ENCODE measurements at regions not wholly inside any gene's neighbourhood (a gene's known extent, or its start where the extent isn't known, plus 50 kb on each side); places are given as distances from the start of the nearest gene placed in this dataset.
A peak's percentile ranks its signal among the peaks of the same experiment; 100 is the strongest.

DNA sequence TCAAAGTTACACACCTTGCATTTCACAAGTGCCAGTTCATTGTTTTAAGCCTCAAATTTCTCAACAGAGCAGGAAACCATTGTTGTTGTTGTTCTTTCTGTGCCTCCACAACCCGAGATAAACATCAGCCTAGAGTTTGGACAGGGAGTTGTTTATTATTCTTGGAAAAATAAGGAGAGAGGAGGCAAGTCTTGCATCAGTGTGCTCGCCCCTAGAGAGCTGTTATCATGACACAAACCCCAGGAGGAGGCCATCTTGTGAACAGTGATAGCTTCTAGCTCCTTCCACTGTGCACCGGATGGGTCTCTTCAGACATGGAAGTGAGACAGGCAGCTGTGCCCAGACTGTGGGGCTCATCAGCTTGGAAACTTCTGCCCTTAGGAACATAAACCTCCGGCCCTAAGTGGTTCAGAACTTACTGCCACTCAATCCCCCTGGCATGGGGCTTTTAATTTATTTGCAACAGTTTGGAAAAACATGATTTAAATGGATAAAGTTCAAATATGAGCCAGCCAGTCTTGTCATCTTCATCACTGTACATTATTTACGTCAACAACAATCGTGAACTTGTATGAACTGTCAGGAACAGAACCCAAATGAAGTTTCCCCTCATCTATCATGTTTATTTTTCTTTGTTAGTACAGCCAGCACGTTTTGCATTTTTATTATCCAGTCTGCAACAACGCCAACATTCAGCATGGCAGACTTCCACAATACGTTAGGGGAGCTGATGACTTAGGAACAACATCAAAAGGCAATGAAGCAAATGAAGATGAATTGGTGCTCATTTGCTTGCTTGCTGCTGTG, 181.7 kb upstream of the S1PR3 start:
- Histone ChIP-seq H2BK12ac (ENCODE audit: low read length) (peak overlapping the region; percentile 42), H3K4me3 (ENCODE audit: low read depth, low read length) (no peak overlapping the region), H4K8ac (ENCODE audit: low read depth, low read length) (no peak overlapping the region), H3K4me1 (ENCODE audit: control insufficient read depth in 1 of 2, insufficient read depth in 2 of 2, low read length in 2 of 2) (peaks cover 8 to 12% of the 10 kb centered on the region in 2 experiments), H3K4ac (ENCODE audit: low read depth, low read length) (no peak overlapping the region), H3K36me3 (ENCODE audit: control insufficient read depth in 1 of 2, insufficient read depth in 2 of 2, low read length in 2 of 2) (no peaks in the 10 kb centered on the region), H3K79me1 (ENCODE audit: low read length) (peaks cover 4% of the 10 kb centered on the region), H3K79me2 (ENCODE audit: control insufficient read depth, insufficient read depth, low read length, poor library complexity) (no peaks in the 10 kb centered on the region), H3K27me3 (ENCODE audit: insufficient read depth, low read length) (no peaks in the 10 kb centered on the region), H3K9ac (ENCODE audit: low read length) (no peak overlapping the region), H3K9me3 (ENCODE audit: insufficient read depth, low read depth, low read length) (no peaks in the 10 kb centered on the region), H4K91ac (ENCODE audit: low read depth, low read length) (no peak overlapping the region), H4K12ac (ENCODE audit: low read depth, low read length) (no peak overlapping the region), H3K18ac (ENCODE audit: low read length) (no peak overlapping the region), H2BK5ac (ENCODE audit: low read depth, low read length, poor library complexity) (no peak overlapping the region), H3K14ac (ENCODE audit: low read length) (peak overlapping the region; percentile 28), H2BK120ac (ENCODE audit: insufficient read depth, low read length, poor library complexity) (peak overlapping the region; percentile 72), H3K27ac (ENCODE audit: low read depth, low read length) (no peak overlapping the region), H3K23ac (ENCODE audit: low read length) (no peak overlapping the region), H2AFZ (ENCODE audit: insufficient read depth, low read length, poor library complexity) (no peak overlapping the region), H3K4me2 (ENCODE audit: low read length) (no peak overlapping the region), H2AK5ac (ENCODE audit: low read length) (peak overlapping the region; percentile 51)
- no CpG with 5 or more reads among the region's 9 CpGs for WGBS (ENCODE audit: extremely low coverage, insufficient coverage, insufficient read length)
- no peak for DNase-seq

DNA sequence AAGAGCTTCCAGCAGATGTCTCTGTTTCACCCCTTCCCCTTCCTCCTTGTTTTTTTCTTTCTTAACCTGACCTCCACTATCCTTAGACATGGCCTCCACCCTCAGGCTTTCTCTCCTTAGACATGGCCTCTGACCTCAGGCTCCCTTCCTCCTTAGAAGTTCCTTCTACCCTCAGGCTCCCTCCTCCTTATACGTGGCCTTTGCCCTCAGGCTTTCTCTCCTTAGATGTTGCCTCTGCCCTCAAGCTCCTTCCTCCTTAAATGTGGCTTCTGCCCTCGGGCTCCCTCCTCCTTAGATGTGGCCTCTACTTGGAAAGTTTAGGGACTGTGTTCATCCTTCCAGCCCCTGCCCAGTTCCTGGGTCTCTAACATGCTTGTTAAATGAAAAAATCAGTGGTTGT, 180.4 kb upstream of the S1PR3 start:
- H3K4me3 ChIP-seq (ENCODE audit: low read depth, low read length): no peak overlapping the region

DNA sequence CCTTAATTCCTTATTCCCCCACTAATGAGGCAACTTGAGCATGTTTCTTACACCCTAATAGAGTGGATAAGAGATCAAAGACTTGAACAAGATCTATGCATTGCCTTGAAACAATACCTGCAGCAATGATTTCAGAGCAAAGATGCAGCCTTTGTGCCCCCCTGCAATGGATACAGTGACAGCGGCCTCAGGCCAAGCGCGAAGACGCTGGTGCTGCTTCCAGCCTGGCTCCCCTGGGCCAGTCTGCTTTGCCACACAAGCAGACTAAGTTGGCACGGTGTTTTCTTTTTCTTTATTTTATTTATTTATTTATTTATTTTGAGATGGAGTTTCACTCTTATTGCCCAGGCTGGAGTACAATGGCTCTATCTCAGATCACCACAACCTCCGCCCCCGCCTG, 179.8 kb upstream of the S1PR3 start:
- Histone ChIP-seq H3K14ac (ENCODE audit: low read length) (no peak overlapping the region), H3K9me3 (ENCODE audit: insufficient read depth, low read depth, low read length) (no peaks in the 10 kb centered on the region), H2AK5ac (ENCODE audit: low read length) (no peak overlapping the region), H4K8ac (ENCODE audit: low read depth, low read length) (no peak overlapping the region), H2BK12ac (ENCODE audit: low read length) (no peak overlapping the region), H3K18ac (ENCODE audit: low read length) (no peak overlapping the region), H3K4ac (ENCODE audit: low read depth, low read length) (no peak overlapping the region), H3K4me1 (ENCODE audit: control insufficient read depth in 1 of 2, insufficient read depth in 2 of 2, low read length in 2 of 2) (peaks cover 8 to 12% of the 10 kb centered on the region in 2 experiments), H2BK120ac (ENCODE audit: insufficient read depth, low read length, poor library complexity) (no peak overlapping the region), H3K36me3 (ENCODE audit: control insufficient read depth in 1 of 2, insufficient read depth in 2 of 2, low read length in 2 of 2) (no peaks in the 10 kb centered on the region), H3K4me3 (ENCODE audit: low read depth, low read length) (no peak overlapping the region), H4K91ac (ENCODE audit: low read depth, low read length) (no peak overlapping the region), H3K9ac (ENCODE audit: low read length) (no peak overlapping the region), H3K79me1 (ENCODE audit: low read length) (peaks cover 4% of the 10 kb centered on the region), H2AFZ (ENCODE audit: insufficient read depth, low read length, poor library complexity) (no peak overlapping the region), H3K4me2 (ENCODE audit: low read length) (no peak overlapping the region), H2BK5ac (ENCODE audit: low read depth, low read length, poor library complexity) (no peak overlapping the region), H3K23ac (ENCODE audit: low read length) (no peak overlapping the region), H3K27ac (ENCODE audit: low read depth, low read length) (no peak overlapping the region), H3K27me3 (ENCODE audit: insufficient read depth, low read length) (no peaks in the 10 kb centered on the region), H3K79me2 (ENCODE audit: control insufficient read depth, insufficient read depth, low read length, poor library complexity) (no peaks in the 10 kb centered on the region), H4K12ac (ENCODE audit: low read depth, low read length) (no peak overlapping the region)
- no peak for DNase-seq
- no CpG with 5 or more reads among the region's 7 CpGs for WGBS (ENCODE audit: extremely low coverage, insufficient coverage, insufficient read length)

More for the DNA sequence above, 180.4 kb upstream of the S1PR3 start:
- Histone ChIP-seq H2AK5ac (ENCODE audit: low read length) (no peak overlapping the region), H4K12ac (ENCODE audit: low read depth, low read length) (no peak overlapping the region), H3K27ac (ENCODE audit: low read depth, low read length) (no peak overlapping the region), H3K9me3 (ENCODE audit: insufficient read depth, low read depth, low read length) (no peaks in the 10 kb centered on the region), H2BK12ac (ENCODE audit: low read length) (no peak overlapping the region), H3K36me3 (ENCODE audit: control insufficient read depth in 1 of 2, insufficient read depth in 2 of 2, low read length in 2 of 2) (no peaks in the 10 kb centered on the region), H4K8ac (ENCODE audit: low read depth, low read length) (no peak overlapping the region), H3K18ac (ENCODE audit: low read length) (no peak overlapping the region), H4K91ac (ENCODE audit: low read depth, low read length) (no peak overlapping the region), H3K23ac (ENCODE audit: low read length) (no peak overlapping the region), H2AFZ (ENCODE audit: insufficient read depth, low read length, poor library complexity) (no peak overlapping the region), H3K79me1 (ENCODE audit: low read length) (peaks cover 4% of the 10 kb centered on the region), H3K27me3 (ENCODE audit: insufficient read depth, low read length) (no peaks in the 10 kb centered on the region), H2BK5ac (ENCODE audit: low read depth, low read length, poor library complexity) (no peak overlapping the region), H3K79me2 (ENCODE audit: control insufficient read depth, insufficient read depth, low read length, poor library complexity) (no peaks in the 10 kb centered on the region), H3K14ac (ENCODE audit: low read length) (no peak overlapping the region), H3K9ac (ENCODE audit: low read length) (no peak overlapping the region), H3K4ac (ENCODE audit: low read depth, low read length) (no peak overlapping the region), H3K4me1 (ENCODE audit: control insufficient read depth in 1 of 2, insufficient read depth in 2 of 2, low read length in 2 of 2) (peaks cover 8 to 12% of the 10 kb centered on the region in 2 experiments), H3K4me2 (ENCODE audit: low read length) (no peak overlapping the region), H2BK120ac (ENCODE audit: insufficient read depth, low read length, poor library complexity) (no peak overlapping the region)
- DNase-seq: peak; percentile 22 to 71
- WGBS (ENCODE audit: extremely low coverage, insufficient coverage, insufficient read length): no CpG with 5 or more reads among the region's 2 CpGs

- no peaks in the 10 kb centered on the region for H3K79me2 ChIP-seq (ENCODE audit: control insufficient read depth, insufficient read depth, low read length, poor library complexity)
- H3K36me3 ChIP-seq (ENCODE audit: control insufficient read depth in 1 of 2, insufficient read depth in 2 of 2, low read length in 2 of 2): no peaks in the 10 kb centered on the region
- no peak overlapping the region for H3K4me2 ChIP-seq (ENCODE audit: low read length)
- no CpG with 5 or more reads among the region's 10 CpGs for WGBS (ENCODE audit: extremely low coverage, insufficient coverage, insufficient read length)
- H3K14ac ChIP-seq (ENCODE audit: low read length): no peak overlapping the region
- no peaks in the 10 kb centered on the region for H3K27me3 ChIP-seq (ENCODE audit: insufficient read depth, low read length)
- peak overlapping the region; percentile 7 for H2AK5ac ChIP-seq (ENCODE audit: low read length)
- no peak overlapping the region for H2BK120ac ChIP-seq (ENCODE audit: insufficient read depth, low read length, poor library complexity)
- H4K12ac ChIP-seq (ENCODE audit: low read depth, low read length): no peak overlapping the region
- no peak overlapping the region for H3K27ac ChIP-seq (ENCODE audit: low read depth, low read length)
- H3K4ac ChIP-seq (ENCODE audit: low read depth, low read length): no peak overlapping the region
- H2BK12ac ChIP-seq (ENCODE audit: low read length): peak overlapping the region; percentile 13
- H3K4me3 ChIP-seq (ENCODE audit: low read depth, low read length): no peak overlapping the region
- H4K8ac ChIP-seq (ENCODE audit: low read depth, low read length): no peak overlapping the region
- H3K4me1 ChIP-seq (ENCODE audit: control insufficient read depth in 1 of 2, insufficient read depth in 2 of 2, low read length in 2 of 2): peaks cover 8 to 12% of the 10 kb centered on the region in 2 experiments
- no peak overlapping the region for H3K9ac ChIP-seq (ENCODE audit: low read length)
- no peak for DNase-seq
- H3K79me1 ChIP-seq (ENCODE audit: low read length): peaks cover 4% of the 10 kb centered on the region
- H2AFZ ChIP-seq (ENCODE audit: insufficient read depth, low read length, poor library complexity): no peak overlapping the region
- no peaks in the 10 kb centered on the region for H3K9me3 ChIP-seq (ENCODE audit: insufficient read depth, low read depth, low read length)
- H3K23ac ChIP-seq (ENCODE audit: low read length): no peak overlapping the region
- peak overlapping the region; percentile 26 for H4K91ac ChIP-seq (ENCODE audit: low read depth, low read length)
- no peak overlapping the region for H3K18ac ChIP-seq (ENCODE audit: low read length)
- H2BK5ac ChIP-seq (ENCODE audit: low read depth, low read length, poor library complexity): no peak overlapping the region
Observed at GRCh38 chr9:88812938-88813637, 178.2 kb upstream of the S1PR3 start.

Data from trophoblast cell (in vitro differentiated cells and primary cell).